ENCODE measurements at regions not wholly inside any gene's neighbourhood (a gene's known extent, or its start where the extent isn't known, plus 50 kb on each side); places are given as distances from the start of the nearest gene placed in this dataset.

DNA sequence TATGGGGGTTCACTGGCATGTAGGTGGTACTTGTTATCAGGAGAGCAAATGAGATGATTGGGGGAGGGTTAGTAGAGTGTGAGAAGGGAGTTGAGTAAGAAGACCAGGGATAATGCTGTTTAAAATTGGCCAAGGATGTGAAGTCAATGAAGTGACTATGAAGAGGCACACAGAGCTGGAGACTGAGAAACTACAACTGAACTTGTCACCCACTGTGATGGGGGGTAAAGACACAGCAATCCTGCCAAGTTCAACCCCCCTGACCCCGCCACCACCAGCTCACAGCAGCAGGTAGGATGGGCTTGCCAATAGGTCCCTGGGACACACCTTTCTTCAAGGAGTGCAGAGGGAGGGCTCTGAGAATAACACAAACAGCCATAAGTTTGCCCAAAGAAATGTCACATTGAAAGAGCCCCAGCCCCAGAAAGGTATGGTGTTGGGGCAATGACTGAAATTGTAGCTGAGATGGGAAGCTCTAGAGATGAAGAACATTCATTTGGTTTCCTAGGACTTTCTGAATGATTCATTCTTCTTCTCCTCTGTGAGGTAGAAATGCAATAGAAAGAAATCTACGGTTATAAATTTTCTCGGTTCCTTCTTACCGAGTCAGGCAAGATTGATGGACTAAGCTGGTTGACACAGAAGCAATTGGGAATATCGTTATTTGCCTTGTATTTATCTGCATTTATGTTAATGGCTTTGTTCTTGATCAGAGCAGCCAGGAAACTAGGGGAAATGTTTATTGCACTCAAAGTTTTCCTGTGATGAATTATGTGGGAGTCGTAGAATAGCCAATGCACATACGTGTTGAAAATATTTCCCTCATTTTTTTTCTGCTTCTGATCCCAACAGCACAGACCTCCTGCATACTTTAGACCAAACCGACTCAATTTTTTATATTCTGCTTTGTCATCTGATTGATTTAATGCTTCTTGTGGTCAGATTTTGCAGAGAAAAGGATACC is 595.2 kb upstream of the CDH11 start:
- Histone ChIP-seq H4K5ac (ENCODE audit: low read depth, low read length) (no peak overlapping the region), H3K18ac (ENCODE audit: low read depth, low read length) (no peak overlapping the region), H3K4me3 (ENCODE audit: insufficient read depth, low read depth, low read length) (no peak overlapping the region), H4K91ac (ENCODE audit: insufficient read depth, low read depth, low read length) (no peak overlapping the region), H3K4me1 (ENCODE audit: control insufficient read depth, insufficient read depth, low read length) (no peaks in the 10 kb centered on the region; the same call in 1 of the 2 replicates), H3K36me3 (ENCODE audit: control insufficient read depth, insufficient read depth, low read length) (no peaks in the 10 kb centered on the region), H2BK5ac (ENCODE audit: low read depth, low read length, poor library complexity, severe bottlenecking) (no peak overlapping the region), H2BK120ac (ENCODE audit: low read depth, low read length) (no peak overlapping the region), H2BK15ac (ENCODE audit: low read depth, low read length) (no peak overlapping the region), H3K9me3 (ENCODE audit: control insufficient read depth, insufficient read depth, low read length) (no peaks in the 10 kb centered on the region), H3K14ac (replicated peaks; ENCODE audit: low read depth, low read length) (no peak overlapping the region), H2BK20ac (ENCODE audit: low read depth, low read length) (no peak overlapping the region), H3K79me1 (ENCODE audit: low read depth in 1 of 2, low read length in 2 of 2) (no peaks in the 10 kb centered on the region), H3K23ac (ENCODE audit: low read depth, low read length) (no peak overlapping the region), H3K4ac (ENCODE audit: low read depth, low read length) (no peak overlapping the region), H3K56ac (ENCODE audit: extremely low read depth, insufficient read depth, low read length) (no peak overlapping the region), H3K4me2 (ENCODE audit: low read depth, low read length) (no peak overlapping the region), H3K9ac (ENCODE audit: low read depth, low read length) (no peak overlapping the region), H2AK9ac (replicated peaks; ENCODE audit: low read depth, low read length, poor library complexity) (no peak overlapping the region), H2AFZ (replicated peaks; ENCODE audit: low read length, poor library complexity) (no peak overlapping the region), H2AK5ac (ENCODE audit: low read depth, low read length) (no peak overlapping the region), H4K20me1 (ENCODE audit: insufficient read depth, low read length) (no peaks in the 10 kb centered on the region), H4K8ac (ENCODE audit: low read depth in 2 of 2, low read length in 2 of 2) (no peak overlapping the region), H3K9me1 (ENCODE audit: insufficient read depth, low read length) (no peaks in the 10 kb centered on the region), H3K27me3 (ENCODE audit: control insufficient read depth, insufficient read depth, low read length) (peaks cover 32% of the 10 kb centered on the region), H3K27ac (ENCODE audit: insufficient read depth, low read length) (no peak overlapping the region)
- WGBS, 2 experiments (ENCODE audit: extremely low coverage in 2 of 2, insufficient read length in 1 of 2), result no CpG with 5 or more reads among the region's 8 CpGs
- intact Hi-C loops (cut with micrococcal nuclease), result no loop called here
- ChIA-PET POLR2A (ENCODE audit: unreplicated experiment) (no interaction called here), CTCF (interaction anchor here (0.6 kb wide), 1 partner anchor 599 kb away, joined by 3 read pairs; no protein-coding TSS in a partner anchor)
- ATAC-seq (ENCODE audit: low read depth) (no peak), DNase-seq (no peak)
- BruUV-seq (replicated peaks), result no TSS peak
- in situ Hi-C loops (cut with MboI; ENCODE audit: low sequenced_read_pairs), result no loop called here
- dilution Hi-C loops (cut with HindIII; ENCODE audit: low sequenced_read_pairs, unreplicated experiment), result no loop called here
- TF ChIP-seq CEBPB (IDR thresholded peaks at IDR 0.05; ENCODE audit: low read depth, low read length) (no peak), CHD1 (IDR thresholded peaks at IDR 0.05; ENCODE audit: low read depth, low read length) (no peak), MAZ (IDR thresholded peaks at IDR 0.05; ENCODE audit: borderline replicate concordance, low read depth, low read length) (no peak), MXI1 (IDR thresholded peaks at IDR 0.05; ENCODE audit: borderline replicate concordance, low read depth, low read length) (no peak), BHLHE40 (IDR thresholded peaks at IDR 0.05; ENCODE audit: low read depth, low read length) (no peak), RFX5 (IDR thresholded peaks at IDR 0.05; ENCODE audit: low read depth, low read length) (no peak), SMC3 (IDR thresholded peaks at IDR 0.05; ENCODE audit: low read depth, low read length) (no peak), FOS (IDR thresholded peaks at IDR 0.05; ENCODE audit: low read depth, low read length) (no peak), MAFK (IDR thresholded peaks at IDR 0.05; ENCODE audit: low read depth, low read length) (no peak), RAD21 (IDR thresholded peaks at IDR 0.05; ENCODE audit: low read length) (no peak), RCOR1 (IDR thresholded peaks at IDR 0.05; ENCODE audit: insufficient replicate concordance, low read length) (no peak), POLR2A (IDR thresholded peaks at IDR 0.05; ENCODE audit: low read depth, low read length) (no peak)
- TF ChIP-seq, protein P1, sequence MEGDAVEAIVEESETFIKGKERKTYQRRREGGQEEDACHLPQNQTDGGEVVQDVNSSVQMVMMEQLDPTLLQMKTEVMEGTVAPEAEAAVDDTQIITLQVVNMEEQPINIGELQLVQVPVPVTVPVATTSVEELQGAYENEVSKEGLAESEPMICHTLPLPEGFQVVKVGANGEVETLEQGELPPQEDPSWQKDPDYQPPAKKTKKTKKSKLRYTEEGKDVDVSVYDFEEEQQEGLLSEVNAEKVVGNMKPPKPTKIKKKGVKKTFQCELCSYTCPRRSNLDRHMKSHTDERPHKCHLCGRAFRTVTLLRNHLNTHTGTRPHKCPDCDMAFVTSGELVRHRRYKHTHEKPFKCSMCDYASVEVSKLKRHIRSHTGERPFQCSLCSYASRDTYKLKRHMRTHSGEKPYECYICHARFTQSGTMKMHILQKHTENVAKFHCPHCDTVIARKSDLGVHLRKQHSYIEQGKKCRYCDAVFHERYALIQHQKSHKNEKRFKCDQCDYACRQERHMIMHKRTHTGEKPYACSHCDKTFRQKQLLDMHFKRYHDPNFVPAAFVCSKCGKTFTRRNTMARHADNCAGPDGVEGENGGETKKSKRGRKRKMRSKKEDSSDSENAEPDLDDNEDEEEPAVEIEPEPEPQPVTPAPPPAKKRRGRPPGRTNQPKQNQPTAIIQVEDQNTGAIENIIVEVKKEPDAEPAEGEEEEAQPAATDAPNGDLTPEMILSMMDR (conservative IDR thresholded peaks at IDR 0.05; ENCODE audit: low read depth, low read length), result no peak
- TF ChIP-seq, protein P2, sequence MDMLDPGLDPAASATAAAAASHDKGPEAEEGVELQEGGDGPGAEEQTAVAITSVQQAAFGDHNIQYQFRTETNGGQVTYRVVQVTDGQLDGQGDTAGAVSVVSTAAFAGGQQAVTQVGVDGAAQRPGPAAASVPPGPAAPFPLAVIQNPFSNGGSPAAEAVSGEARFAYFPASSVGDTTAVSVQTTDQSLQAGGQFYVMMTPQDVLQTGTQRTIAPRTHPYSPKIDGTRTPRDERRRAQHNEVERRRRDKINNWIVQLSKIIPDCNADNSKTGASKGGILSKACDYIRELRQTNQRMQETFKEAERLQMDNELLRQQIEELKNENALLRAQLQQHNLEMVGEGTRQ (IDR thresholded peaks at IDR 0.05; ENCODE audit: low read depth, low read length), result no peak
- TF ChIP-seq, protein P3, sequence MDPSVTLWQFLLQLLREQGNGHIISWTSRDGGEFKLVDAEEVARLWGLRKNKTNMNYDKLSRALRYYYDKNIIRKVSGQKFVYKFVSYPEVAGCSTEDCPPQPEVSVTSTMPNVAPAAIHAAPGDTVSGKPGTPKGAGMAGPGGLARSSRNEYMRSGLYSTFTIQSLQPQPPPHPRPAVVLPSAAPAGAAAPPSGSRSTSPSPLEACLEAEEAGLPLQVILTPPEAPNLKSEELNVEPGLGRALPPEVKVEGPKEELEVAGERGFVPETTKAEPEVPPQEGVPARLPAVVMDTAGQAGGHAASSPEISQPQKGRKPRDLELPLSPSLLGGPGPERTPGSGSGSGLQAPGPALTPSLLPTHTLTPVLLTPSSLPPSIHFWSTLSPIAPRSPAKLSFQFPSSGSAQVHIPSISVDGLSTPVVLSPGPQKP (IDR thresholded peaks at IDR 0.05; ENCODE audit: borderline replicate concordance, low read depth, low read length), result no peak
